Fibroblast of lung (primary cell): ENCODE measurements at regions not wholly inside any gene's neighbourhood (a gene's known extent, or its start where the extent isn't known, plus 50 kb on each side); places are given as distances from the start of the nearest gene placed in this dataset.
A peak's percentile ranks its signal among the peaks of the same experiment; 100 is the strongest.

Source experiments
- DNase-seq, 2 donors: peaks; one replicate each; pipeline versions ENCODE4 v3.0.0 to v3.0.0-alpha.2; 2010; ENCODE audit warnings: low read depth in 2 of 2
- H2AFZ ChIP-seq: 2 replicates; pipeline ENCODE4 v1.5.1; 2012; ENCODE audit warnings: low read length, control low read depth, inconsistent platforms
- H3K27ac ChIP-seq: 2 replicates; pipeline ENCODE4 v1.5.1; 2011; ENCODE audit warnings: low read length, control low read depth; ENCODE audit not compliant: insufficient read depth
- H3K27me3 ChIP-seq: 2 replicates; pipeline ENCODE4 v1.5.1; 2011; ENCODE audit warnings: mild to moderate bottlenecking, low read length; ENCODE audit not compliant: control insufficient read depth, insufficient read depth
- H3K36me3 ChIP-seq: 2 replicates; pipeline ENCODE4 v1.5.1; 2011; ENCODE audit warnings: low read length; ENCODE audit not compliant: control insufficient read depth, insufficient read depth
- H3K4me1 ChIP-seq: 2 replicates; pipeline ENCODE4 v1.5.1; 2011; ENCODE audit warnings: low read length; ENCODE audit not compliant: control insufficient read depth, insufficient read depth; ENCODE audit errors: extremely low read depth
- H3K4me2 ChIP-seq: 2 replicates; pipeline ENCODE4 v1.5.1; 2011; ENCODE audit warnings: low read length, control low read depth; ENCODE audit not compliant: insufficient read depth; ENCODE audit errors: extremely low read depth
- H3K4me3 ChIP-seq, 4 experiments: fragments of 200-600 bp in 1 of 4; sonication (generic) in 1 of 4; replicated peaks in 1 of 4; 2 replicates each; pipeline ENCODE4 v1.5.1; 2011 to 2016; ENCODE audit warnings: low read length in 4 of 4, low read depth in 3 of 4, mild to moderate bottlenecking in 3 of 4, control low read depth in 2 of 4, inconsistent platforms in 1 of 4, mixed read lengths in 1 of 4; ENCODE audit not compliant: insufficient read depth in 1 of 4; ENCODE audit errors: control extremely low read depth in 1 of 4
- H3K79me2 ChIP-seq: 2 replicates; pipeline ENCODE4 v1.5.1; 2012; ENCODE audit warnings: mild to moderate bottlenecking, low read length, inconsistent platforms; ENCODE audit not compliant: control insufficient read depth, insufficient read depth
- H3K9ac ChIP-seq: 2 replicates; pipeline ENCODE4 v1.5.1; 2011; ENCODE audit warnings: mild to moderate bottlenecking, low read length, control low read depth; ENCODE audit not compliant: insufficient read depth
- H3K9me3 ChIP-seq: 2 replicates; pipeline ENCODE4 v1.5.1; 2012; ENCODE audit warnings: low read depth, low read length; ENCODE audit not compliant: control insufficient read depth, insufficient read depth
- H4K20me1 ChIP-seq: 2 replicates; pipeline ENCODE4 v1.5.1; 2011; ENCODE audit warnings: low read length; ENCODE audit not compliant: control insufficient read depth, insufficient read depth; ENCODE audit errors: extremely low read depth
- CTCF ChIP-seq, 2 donors: IDR thresholded peaks in 1 of 2; conservative IDR thresholded peaks in 1 of 2; 1 replicate in 1 of 2; 2 replicates in 1 of 2; pipeline ENCODE4 v1.5.1; 2011 to 2012; ENCODE audit warnings: low read length in 2 of 2, control low read depth in 1 of 2, inconsistent platforms in 1 of 2, low read depth in 1 of 2, mild to moderate bottlenecking in 1 of 2
- EZH2 ChIP-seq: IDR thresholded peaks from 2 replicates; pipeline ENCODE4 v1.5.1; 2012; ENCODE audit warnings: low read length, control low read depth, mild to moderate bottlenecking; ENCODE audit errors: missing control alignments

DNA sequence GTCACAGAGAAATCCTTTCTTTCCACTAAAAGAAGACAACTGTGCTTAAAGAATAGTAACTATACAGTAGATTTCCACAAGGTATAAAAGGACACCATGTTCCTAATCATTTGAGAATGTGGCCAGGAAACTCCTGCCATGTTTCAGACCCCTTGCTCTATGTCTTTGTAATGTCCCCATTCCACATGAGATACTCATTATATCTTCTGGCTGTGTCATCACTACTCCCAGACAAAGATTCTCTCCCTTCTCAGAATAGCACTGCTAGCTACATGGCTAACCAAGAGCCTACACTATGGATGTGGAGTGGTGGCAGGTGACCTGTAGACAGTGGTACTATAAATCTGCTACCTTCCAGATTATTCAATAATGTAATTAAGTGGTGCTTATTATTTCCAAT lies 218.1 kb upstream of the MCHR2 start:
- H3K4me2 ChIP-seq = no peak overlapping the region
- TF ChIP-seq EZH2 (no peak), CTCF (conservative IDR thresholded peaks at IDR 0.05 in 1 of 2, IDR thresholded peaks at IDR 0.05 in 1 of 2; ENCODE audit: low read depth in 1 of 2, low read length in 2 of 2) (no peak)

DNA sequence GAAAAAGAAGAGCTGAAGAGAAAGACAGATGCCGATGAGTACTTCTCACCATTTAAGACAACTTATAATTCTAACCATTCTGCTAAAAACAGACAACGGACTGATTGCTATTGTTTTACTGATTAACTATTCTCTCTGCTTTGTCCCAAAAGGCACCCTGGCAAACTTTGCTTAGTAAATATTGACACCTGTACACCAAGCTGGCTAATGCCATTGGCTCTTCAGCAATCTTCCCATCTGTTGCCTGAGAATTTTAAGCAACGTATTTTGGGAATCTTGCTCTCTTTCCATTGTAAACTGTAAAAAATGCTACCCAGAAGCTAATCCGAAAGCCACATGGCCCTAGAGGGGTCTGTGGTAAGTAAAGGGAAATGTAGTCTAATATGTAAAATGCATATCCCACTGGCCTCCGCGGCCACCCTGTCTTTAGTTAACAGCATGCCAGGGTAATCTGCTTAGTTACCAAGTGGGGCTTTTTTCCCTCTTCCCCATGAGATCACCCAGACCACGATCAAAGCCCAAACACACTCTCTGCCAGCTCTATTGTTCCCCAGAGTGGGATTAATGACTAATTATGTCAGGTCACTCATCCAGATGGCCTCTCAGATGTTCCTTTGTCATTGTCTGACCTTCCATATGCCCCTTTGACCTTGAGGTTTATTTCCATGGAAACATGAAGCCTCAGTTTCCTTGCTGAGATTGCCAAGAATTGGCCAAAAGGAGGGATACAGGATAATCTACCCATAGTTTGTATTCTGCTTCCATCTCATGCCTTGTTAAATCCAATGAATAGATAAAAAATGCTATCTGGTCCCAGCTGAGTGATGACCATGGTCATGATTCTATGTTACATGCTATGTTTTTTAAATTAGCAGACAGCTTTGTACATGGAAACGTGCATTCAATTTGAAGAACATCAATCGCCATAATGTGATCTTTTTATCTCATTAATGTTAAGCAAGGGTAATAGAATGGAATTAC lies 216.4 kb upstream of the MCHR2 start:
- H3K9ac ChIP-seq = no peak overlapping the region
- H3K4me1 ChIP-seq = no peaks in the 10 kb centered on the region
- H2AFZ ChIP-seq = no peak overlapping the region
- no peak overlapping the region for H3K27ac ChIP-seq
- H3K27me3 ChIP-seq = no peaks in the 10 kb centered on the region
- no peak for TF ChIP-seq CTCF (conservative IDR thresholded peaks at IDR 0.05 in 1 of 2, IDR thresholded peaks at IDR 0.05 in 1 of 2; ENCODE audit: low read depth in 1 of 2, low read length in 2 of 2)
- no peak for TF ChIP-seq EZH2
- no peaks in the 10 kb centered on the region for H3K36me3 ChIP-seq
- H3K4me3 ChIP-seq = no peak overlapping the region
- H3K9me3 ChIP-seq = no peaks in the 10 kb centered on the region
- H3K79me2 ChIP-seq = no peaks in the 10 kb centered on the region
- H4K20me1 ChIP-seq = no peaks in the 10 kb centered on the region
- DNase-seq = no peak
- no peak overlapping the region for H3K4me2 ChIP-seq

More for the DNA sequence above, 218.1 kb upstream of the MCHR2 start:
- Histone ChIP-seq H3K9ac (no peak overlapping the region), H4K20me1 (no peaks in the 10 kb centered on the region), H3K9me3 (no peaks in the 10 kb centered on the region), H3K27ac (no peak overlapping the region), H3K27me3 (no peaks in the 10 kb centered on the region), H3K4me3 (no peak overlapping the region), H3K36me3 (no peaks in the 10 kb centered on the region), H2AFZ (no peak overlapping the region), H3K79me2 (no peaks in the 10 kb centered on the region), H3K4me1 (no peaks in the 10 kb centered on the region)
- DNase-seq = no peak

DNA sequence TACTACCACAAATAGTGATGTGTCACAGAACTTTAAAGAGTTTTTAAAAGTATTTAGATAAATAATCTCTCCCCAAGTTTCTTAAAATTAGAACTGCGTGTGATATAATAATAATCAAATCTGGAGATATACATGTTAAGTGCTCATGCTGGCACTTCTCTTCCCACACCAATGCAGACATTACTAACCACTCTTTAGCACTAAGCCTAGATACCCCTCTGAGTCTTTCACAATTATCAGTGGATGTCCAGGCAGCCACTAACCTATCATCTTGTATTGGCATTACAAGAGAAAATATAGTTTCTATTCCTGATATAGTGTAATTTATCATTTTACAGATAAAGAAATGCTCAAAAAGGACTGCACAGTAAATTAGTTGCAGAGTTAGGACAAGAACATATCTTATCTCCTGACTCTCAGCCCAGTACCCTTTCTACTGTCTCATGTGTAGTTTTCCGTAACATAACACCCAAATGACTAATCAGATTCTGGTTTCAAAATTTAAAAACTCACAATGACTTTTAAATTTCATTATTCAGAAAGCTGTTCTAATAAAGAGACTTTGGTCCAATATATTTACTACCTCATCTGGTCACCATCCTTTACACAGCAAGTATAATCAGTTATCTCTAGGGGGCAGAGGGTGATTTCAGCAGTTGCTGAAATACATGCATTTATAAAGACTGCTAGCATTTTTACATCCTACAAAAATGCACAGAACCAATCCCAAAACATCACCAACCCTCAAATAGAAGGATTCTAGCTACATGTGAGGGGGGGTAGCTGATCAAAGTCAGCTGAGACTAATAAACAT lies 215.5 kb upstream of the MCHR2 start:
- Histone ChIP-seq H2AFZ (no peak overlapping the region), H3K27ac (no peak overlapping the region)
- peak; percentile 25 to 35 for DNase-seq

More for the DNA sequence above, 215.5 kb upstream of the MCHR2 start:
- no peak for TF ChIP-seq EZH2
- no peak for TF ChIP-seq CTCF (conservative IDR thresholded peaks at IDR 0.05 in 1 of 2, IDR thresholded peaks at IDR 0.05 in 1 of 2; ENCODE audit: low read depth in 1 of 2, low read length in 2 of 2)
- no peaks in the 10 kb centered on the region for H3K36me3 ChIP-seq
- H3K79me2 ChIP-seq = no peaks in the 10 kb centered on the region
- H3K9me3 ChIP-seq = no peaks in the 10 kb centered on the region
- no peak overlapping the region for H3K4me2 ChIP-seq
- H3K4me3 ChIP-seq = no peak overlapping the region
- H3K27me3 ChIP-seq = no peaks in the 10 kb centered on the region
- no peak overlapping the region for H3K9ac ChIP-seq
- H4K20me1 ChIP-seq = no peaks in the 10 kb centered on the region
- H3K4me1 ChIP-seq = no peaks in the 10 kb centered on the region
